ENCODE measurements at regions not wholly inside any gene's neighbourhood (a gene's known extent, or its start where the extent isn't known, plus 50 kb on each side); places are given as distances from the start of the nearest gene placed in this dataset.

GRCh38 chr14:58887931-58888330, 250.2 kb downstream of the DACT1 start:
- Histone ChIP-seq H4K20me1 (ENCODE audit: control insufficient read depth, insufficient read depth, insufficient read length) (no peaks in the 10 kb centered on the region), H4K8ac (replicated peaks; ENCODE audit: insufficient read length, low read depth, low read length) (no peak overlapping the region), H3K9ac (ENCODE audit: extremely low read depth, insufficient read length, low read length) (no peak overlapping the region), H4K5ac (ENCODE audit: insufficient read length, low read depth, low read length) (no peak overlapping the region), H2AFZ (ENCODE audit: low read length) (no peak overlapping the region), H3T11ph (ENCODE audit: low read length) (no peak overlapping the region), H2BK15ac (ENCODE audit: low read depth, low read length) (no peak overlapping the region), H3K27me3 (ENCODE audit: insufficient read depth, low read length) (no peaks in the 10 kb centered on the region), H3K23ac (ENCODE audit: insufficient read length, low read depth, low read length) (no peak overlapping the region), H2BK120ac (ENCODE audit: low read depth, low read length, poor library complexity, severe bottlenecking) (no peak overlapping the region), H3K79me1 (ENCODE audit: insufficient read depth, low read depth, low read length, poor library complexity, severe bottlenecking) (no peaks in the 10 kb centered on the region), H3K18ac (ENCODE audit: insufficient read length, low read depth, low read length) (no peak overlapping the region), H2BK12ac (ENCODE audit: insufficient read length, low read depth, low read length) (no peak overlapping the region), H4K91ac (ENCODE audit: insufficient read length, low read depth, low read length) (no peak overlapping the region), H3K23me2 (ENCODE audit: insufficient read length, low read depth, low read length, poor library complexity, severe bottlenecking) (no peaks in the 10 kb centered on the region), H3K4ac (ENCODE audit: low read depth, low read length) (no peak overlapping the region), H3K4me2 (ENCODE audit: insufficient read depth, insufficient read length, low read length) (no peak overlapping the region), H3K4me1 (ENCODE audit: insufficient read depth, low read length) (no peaks in the 10 kb centered on the region), H2BK20ac (ENCODE audit: low read depth, low read length, poor library complexity, severe bottlenecking) (no peak overlapping the region), H2BK5ac (ENCODE audit: insufficient read length, low read length) (no peak overlapping the region), H3K79me2 (ENCODE audit: insufficient read depth, low read length) (no peaks in the 10 kb centered on the region), H3K14ac (ENCODE audit: insufficient read depth, low read length) (no peak overlapping the region), H3K27ac (ENCODE audit: insufficient read length, low read depth, low read length) (no peak overlapping the region), H2AK5ac (ENCODE audit: insufficient read length, low read length) (no peak overlapping the region), H3K9me3 (ENCODE audit: control insufficient read depth, low read depth, low read length) (no peaks in the 10 kb centered on the region), H3K56ac (ENCODE audit: insufficient read length, low read depth, low read length) (no peak overlapping the region)
- TF ChIP-seq CTCF (conservative IDR thresholded peaks at IDR 0.05) = no peak
- Mint-ChIP-seq H3K27ac (no peak overlapping the region), H3K36me3 (ENCODE audit: insufficient read depth in 1 of 3, low read depth in 3 of 3) (no peaks in the 10 kb centered on the region), H3K27me3 (ENCODE audit: low read depth) (no peaks in the 10 kb centered on the region; the same call in 1 of the 2 replicates), H3K4me3 (no peak overlapping the region), H3K4me1 (no peaks in the 10 kb centered on the region), H3K9me3 (no peaks in the 10 kb centered on the region)
- no CpG with 5 or more reads among the region's 2 CpGs for WGBS (ENCODE audit: extremely low coverage, insufficient read length, low lambda C conversion rate)
- DNase-seq = no peak
